ENCODE measurements at regions not wholly inside any gene's neighbourhood (a gene's known extent, or its start where the extent isn't known, plus 50 kb on each side); places are given as distances from the start of the nearest gene placed in this dataset.
"Not testable (repeated sequence)": the region's sequence is repeated elsewhere in the genome, so short reads cannot be mapped to it uniquely, and the experiment has no call there.

DNA sequence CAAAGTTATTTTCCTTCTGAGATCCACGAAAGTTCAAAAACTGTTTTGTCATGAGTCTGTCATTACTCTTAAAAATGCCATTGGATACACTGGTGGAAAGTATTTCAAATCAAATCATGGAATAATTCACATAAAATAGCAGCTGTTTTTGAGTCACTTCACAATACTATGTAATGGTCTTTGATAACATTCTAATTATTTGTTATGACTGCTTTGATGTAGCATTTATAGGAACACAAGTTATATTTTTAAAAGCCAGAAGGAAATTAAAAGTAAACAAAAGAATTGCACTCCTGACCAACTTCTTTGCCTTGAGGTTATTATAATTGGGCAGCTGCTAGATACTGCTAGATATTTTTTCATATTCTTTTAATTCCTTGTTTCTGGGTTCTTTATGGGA is 473.2 kb downstream of the CCER1 start:
- no peak for ATAC-seq (ENCODE audit: poor library complexity)
- intact Hi-C loops (cut with DNase I): no loop called here

GRCh38 chr12:90479237-90479636 is 475.7 kb downstream of the CCER1 start:
- no peak for DNase-seq
- intact Hi-C loops (cut with DNase I): no loop called here
- no peak for ATAC-seq (ENCODE audit: poor library complexity)

More for the DNA sequence above, 473.2 kb downstream of the CCER1 start:
- no peak for DNase-seq

DNA sequence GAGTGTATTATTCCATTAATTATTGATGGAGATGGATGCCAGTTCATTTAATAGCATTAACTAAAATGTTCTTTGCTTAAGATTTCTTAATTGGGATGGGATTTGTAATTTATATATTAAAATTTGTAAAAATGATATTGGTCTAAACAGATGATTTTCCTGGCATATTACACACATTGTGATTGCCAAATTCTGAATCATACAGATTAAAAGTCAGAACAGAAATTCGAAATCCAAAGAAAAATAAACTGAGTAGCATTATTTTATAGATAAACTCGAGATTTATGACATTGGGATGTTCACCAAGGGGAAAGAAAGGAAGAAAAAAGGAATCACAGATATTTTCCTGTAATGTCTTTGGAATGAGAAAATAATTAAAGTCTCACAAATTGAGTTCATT is 481.1 kb downstream of the CCER1 start:
- intact Hi-C loops (cut with DNase I): no loop called here
- no peak for DNase-seq
- ATAC-seq (ENCODE audit: poor library complexity): no peak

DNA sequence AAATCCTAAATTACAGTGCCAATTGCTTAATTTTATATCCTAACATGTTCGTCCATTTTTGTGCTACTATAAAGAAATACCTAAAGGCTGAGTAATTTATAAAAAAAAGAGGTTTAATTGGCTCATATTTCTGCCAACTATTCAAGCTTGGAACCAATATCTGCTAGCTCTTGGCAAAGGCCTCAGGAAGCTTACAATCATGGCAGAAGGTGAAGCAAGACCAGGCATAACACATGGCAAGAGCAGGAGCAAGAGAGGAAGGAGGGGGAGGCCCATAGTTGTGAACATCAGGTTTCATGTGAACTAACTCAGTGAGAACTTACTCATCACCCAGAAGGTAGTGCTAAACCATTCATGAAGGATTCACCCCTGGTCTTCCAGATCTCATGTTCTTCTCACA is 494.3 kb downstream of the CCER1 start:
- intact Hi-C loops (cut with DNase I): no loop called here
- DNase-seq (no peak), ATAC-seq (ENCODE audit: poor library complexity) (no peak)

DNA sequence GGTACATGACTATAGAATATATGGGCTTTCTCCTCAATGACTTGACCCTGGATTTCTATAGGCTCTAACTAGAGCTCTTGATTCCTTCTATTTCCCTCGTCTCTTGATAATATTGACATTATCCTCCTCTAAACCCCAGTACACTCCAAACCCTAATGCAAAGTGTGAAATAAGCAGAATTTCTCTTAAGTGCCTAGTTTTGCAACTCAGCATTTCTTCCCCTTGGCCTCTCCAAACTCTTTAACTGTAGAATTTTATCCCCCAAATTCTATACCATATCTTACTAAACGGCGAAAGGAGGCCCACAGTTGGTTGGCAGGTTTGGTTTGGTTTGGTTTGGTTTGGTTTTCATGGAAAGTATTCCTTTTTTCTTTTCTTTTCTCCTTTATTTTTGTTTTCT is 498.7 kb downstream of the CCER1 start:
- ATAC-seq (ENCODE audit: poor library complexity) (no peak), DNase-seq (no peak)
- intact Hi-C loops (cut with DNase I): no loop called here

GRCh38 chr12:90455756-90456155 is 499.2 kb downstream of the CCER1 start:
- intact Hi-C loops (cut with DNase I): no loop called here
- no peak for ATAC-seq (ENCODE audit: poor library complexity)
- DNase-seq: no peak

GRCh38 chr12:90449611-90450010 is 505.4 kb downstream of the CCER1 start:
- ATAC-seq (ENCODE audit: poor library complexity): no peak
- intact Hi-C loops (cut with DNase I): no loop called here
- DNase-seq: no peak

DNA sequence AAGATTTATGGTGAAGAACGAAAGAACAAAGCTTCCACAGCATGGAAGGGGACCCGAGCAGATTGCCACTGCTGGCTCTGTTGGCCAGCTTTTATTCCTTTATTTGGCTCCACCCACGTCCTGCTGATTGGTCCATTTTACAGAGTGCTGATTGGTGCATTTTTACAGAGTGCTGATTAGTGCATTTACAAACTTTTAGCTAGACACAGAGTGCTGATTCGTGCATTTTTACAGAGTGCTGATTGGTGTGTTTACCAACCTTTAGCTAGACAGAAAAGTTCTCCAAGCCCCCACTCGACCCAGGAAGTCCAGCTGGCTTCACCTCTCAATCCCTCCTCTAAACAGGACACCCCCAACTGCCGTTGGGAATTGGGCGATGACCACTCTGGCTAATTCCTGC is 511.5 kb downstream of the CCER1 start:
- ATAC-seq (ENCODE audit: poor library complexity); DNase-seq; intact Hi-C loops (cut with DNase I): not testable (repeated sequence)

DNA sequence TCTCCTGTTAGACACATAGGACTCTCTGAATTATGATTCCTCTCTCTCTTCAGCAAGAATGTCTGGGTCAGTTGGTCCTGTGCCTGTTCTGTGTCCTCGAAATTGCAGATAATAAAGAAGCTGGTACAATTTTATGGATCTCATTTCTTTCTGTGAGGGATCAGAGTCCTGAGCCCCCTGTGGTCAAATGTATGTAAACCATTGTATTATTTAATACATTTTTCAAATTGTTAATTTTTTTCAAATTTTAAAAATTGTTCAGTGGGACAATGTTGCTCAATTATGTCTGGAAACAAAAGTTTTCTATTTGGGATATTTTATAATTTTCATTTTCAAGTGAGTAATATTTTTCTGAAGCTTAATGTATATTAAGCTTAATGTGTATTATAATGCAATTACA is 513.5 kb downstream of the CCER1 start:
- intact Hi-C loops (cut with DNase I): no loop called here
- ATAC-seq (ENCODE audit: poor library complexity) (no peak), DNase-seq (no peak)

DNA sequence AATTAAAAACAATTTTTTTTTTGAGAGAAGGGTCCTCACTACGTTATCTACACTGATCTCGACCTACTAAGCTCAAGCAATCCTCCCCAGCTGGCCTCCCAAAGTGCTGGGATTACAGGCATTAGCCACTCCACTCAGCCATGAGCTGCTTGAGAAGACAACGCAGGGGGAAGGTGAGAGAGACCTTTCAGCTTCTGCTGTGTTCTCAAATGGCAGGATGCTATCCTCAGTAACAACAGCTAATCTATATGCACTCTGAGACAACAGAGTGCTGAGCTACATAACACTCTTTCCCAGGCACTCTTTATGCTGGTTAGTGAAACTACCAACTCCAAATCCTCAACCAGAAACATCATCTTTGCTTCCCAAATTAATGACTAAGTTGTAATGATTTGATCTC is 526.1 kb downstream of the CCER1 start:
- DNase-seq (no peak), ATAC-seq (ENCODE audit: poor library complexity) (no peak)
- intact Hi-C loops (cut with DNase I): no loop called here

DNA sequence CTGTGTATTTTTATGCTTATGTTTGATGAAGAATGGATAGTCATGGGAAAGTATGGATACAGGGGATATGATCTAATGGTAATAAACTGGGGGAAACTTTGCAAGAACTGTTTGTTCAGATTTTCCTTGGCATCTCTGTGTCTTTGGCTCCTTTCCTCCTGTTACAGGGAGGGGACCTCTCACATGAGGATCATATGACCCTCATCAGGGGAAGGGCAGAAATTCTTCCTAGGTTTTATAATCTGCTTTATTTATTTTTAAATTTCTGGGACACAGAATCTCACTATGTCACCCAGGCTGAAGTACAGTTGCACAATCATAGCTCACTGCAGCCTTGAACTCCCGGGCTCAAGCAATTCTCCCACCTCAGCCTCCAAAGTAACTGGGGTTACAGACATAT is 526.5 kb downstream of the CCER1 start:
- DNase-seq: no peak
- peak; percentile 53 for ATAC-seq (ENCODE audit: poor library complexity)
- intact Hi-C loops (cut with DNase I): no loop called here

DNA sequence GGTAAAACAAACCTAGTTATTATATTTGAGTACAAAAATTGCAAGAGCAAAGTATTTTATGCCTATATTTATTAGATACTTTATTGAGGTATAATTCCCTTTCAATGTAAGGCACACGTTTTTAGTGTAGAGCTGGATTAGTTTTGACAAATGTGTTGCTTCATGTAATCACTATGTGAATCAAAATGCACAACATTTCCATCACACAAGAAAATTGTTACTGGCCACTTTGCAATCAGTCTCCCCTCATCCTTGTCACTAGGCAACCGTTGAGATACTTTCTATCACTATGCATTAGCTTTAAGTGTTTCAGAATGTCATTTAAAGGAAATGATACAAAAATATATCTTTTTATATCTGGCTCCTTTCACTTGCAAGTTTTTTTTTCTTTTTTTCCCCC is 531.0 kb downstream of the CCER1 start:
- no peak for ATAC-seq (ENCODE audit: poor library complexity)
- DNase-seq: no peak
- intact Hi-C loops (cut with DNase I): no loop called here

GRCh38 chr12:90410962-90411361 is 544.0 kb downstream of the CCER1 start:
- DNase-seq (no peak), ATAC-seq (ENCODE audit: poor library complexity) (no peak)
- intact Hi-C loops (cut with DNase I): no loop called here

DNA sequence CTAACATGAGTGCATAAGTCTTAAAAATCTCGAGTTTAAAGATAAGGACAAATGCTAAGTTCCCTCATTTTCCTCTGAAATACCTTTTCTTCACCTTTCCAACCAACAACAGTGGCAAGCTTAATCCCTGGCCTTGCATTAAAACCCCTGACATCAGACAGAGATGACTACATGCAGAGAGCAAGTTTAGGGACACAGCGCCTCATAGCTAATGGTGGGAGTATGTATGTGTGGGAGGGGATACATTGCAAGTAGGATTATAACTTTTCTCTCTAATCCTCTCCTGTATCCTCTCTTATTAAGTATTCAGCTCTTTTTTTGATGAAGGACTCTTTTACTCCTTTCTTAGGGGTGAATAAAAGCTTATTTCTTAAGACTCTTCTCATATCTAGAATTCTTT is 547.1 kb downstream of the CCER1 start:
- ATAC-seq (ENCODE audit: poor library complexity) (no peak), DNase-seq (no peak)
- intact Hi-C loops (cut with DNase I): no loop called here

GRCh38 chr12:90404071-90404470 is 550.9 kb downstream of the CCER1 start:
- DNase-seq: no peak
- ATAC-seq (ENCODE audit: poor library complexity): no peak
- intact Hi-C loops (cut with DNase I): no loop called here

DNA sequence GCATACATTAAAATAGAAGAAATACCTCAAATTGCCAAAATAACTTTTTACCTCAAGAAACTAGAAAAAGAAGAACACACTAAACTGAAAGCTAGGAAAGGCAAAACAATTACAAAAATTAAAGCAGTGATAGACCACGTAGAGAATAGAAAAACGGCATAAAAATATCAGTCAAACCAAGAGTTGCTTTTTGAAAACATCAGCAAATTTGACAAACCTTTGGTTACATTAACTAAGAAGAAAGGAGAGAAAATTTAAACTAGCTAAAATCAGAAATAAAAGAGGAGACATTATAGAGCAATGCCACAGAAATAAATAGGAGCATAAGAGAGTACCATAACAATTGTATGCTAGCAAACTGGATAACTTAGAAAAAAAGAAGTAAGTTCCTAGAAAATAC is 553.8 kb downstream of the CCER1 start:
- intact Hi-C loops (cut with DNase I): no loop called here
- DNase-seq: no peak
- ATAC-seq (ENCODE audit: poor library complexity): no peak

DNA sequence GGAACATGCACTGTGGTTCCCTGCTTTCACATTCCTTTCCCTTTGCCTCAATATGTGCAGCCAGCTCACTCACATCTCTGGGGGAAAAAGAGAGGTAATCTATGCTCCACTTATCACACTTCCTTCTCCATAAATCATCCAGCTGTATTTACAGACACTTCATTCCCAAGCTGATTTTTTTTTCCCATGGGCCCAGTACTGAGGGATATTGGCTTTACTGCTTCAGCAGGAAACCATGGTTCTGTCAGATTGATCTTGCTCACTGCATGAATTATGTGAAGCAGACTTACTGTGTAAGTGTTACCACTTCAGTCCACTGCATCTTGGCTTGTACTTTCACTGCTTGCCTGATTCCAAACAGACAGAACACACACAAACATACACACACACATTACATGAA is 555.6 kb downstream of the CCER1 start:
- intact Hi-C loops (cut with DNase I): no loop called here
- ATAC-seq (ENCODE audit: poor library complexity): no peak
- no peak for DNase-seq

- ATAC-seq (ENCODE audit: poor library complexity) (no peak), DNase-seq (no peak)
- intact Hi-C loops (cut with DNase I): no loop called here
Observed at GRCh38 chr12:90398285-90398836, 556.6 kb downstream of the CCER1 start.

DNA sequence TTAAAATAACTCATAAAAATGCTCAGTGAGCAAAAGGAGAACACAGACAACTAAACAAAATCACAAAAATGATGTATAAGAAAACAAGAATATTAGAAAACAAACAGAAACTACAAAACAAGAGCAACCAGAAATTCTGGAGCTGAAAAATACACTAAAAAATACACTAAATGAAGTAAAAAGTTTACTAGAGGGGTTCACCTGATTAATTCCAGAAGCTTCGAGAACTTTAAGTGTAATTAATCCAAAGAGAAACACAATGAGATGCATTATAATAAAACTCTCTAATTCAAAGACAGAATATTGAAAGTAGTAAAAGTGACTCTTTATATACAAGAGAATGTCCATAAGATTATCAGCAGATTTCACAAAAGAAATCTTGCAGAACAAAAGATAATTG is 558.4 kb downstream of the CCER1 start:
- intact Hi-C loops (cut with DNase I): no loop called here
- ATAC-seq (ENCODE audit: poor library complexity): no peak
- DNase-seq: no peak

DNA sequence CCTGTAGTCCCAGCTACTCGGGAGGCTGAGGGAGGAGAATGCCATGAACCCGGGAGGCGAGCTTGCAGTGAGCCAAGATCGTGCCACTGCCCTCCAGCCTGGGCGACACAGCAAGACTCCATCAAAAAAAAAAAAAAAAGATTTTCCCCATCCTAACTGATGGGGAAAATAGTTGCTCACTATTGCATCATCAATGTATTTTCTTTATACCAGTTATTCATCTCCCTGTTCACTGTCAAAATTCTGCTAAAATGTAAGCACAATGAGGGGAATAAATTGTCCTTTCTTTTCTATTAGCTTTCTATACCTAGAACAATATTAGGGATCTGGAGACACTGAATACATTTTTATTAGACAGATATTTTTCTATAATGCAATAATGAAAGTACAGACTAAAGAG is 561.3 kb downstream of the CCER1 start:
- no peak for ATAC-seq (ENCODE audit: poor library complexity)
- intact Hi-C loops (cut with DNase I): no loop called here
- no peak for DNase-seq

GRCh38 chr12:90393089-90393488 is 561.9 kb downstream of the CCER1 start:
- intact Hi-C loops (cut with DNase I): no loop called here
- DNase-seq (no peak), ATAC-seq (ENCODE audit: poor library complexity) (no peak)

GRCh38 chr12:90390947-90391346 is 564.0 kb downstream of the CCER1 start:
- intact Hi-C loops (cut with DNase I): no loop called here
- ATAC-seq (ENCODE audit: poor library complexity) (no peak), DNase-seq (no peak)

Measured in Right ventricle myocardium superior (tissue), 1 donor.